ENCODE measurements at regions not wholly inside any gene's neighbourhood (a gene's known extent, or its start where the extent isn't known, plus 50 kb on each side); places are given as distances from the start of the nearest gene placed in this dataset.

- Mint-ChIP-seq H3K27me3 (ENCODE audit: insufficient read depth, unreplicated experiment) (no peaks in the 10 kb centered on the region), H3K4me1 (ENCODE audit: insufficient read depth, unreplicated experiment) (no peaks in the 10 kb centered on the region), H3K4me3 (ENCODE audit: unreplicated experiment) (no peak overlapping the region), H3K36me3 (ENCODE audit: insufficient read depth, unreplicated experiment) (peaks cover 6% of the 10 kb centered on the region), H3K27ac (ENCODE audit: low read depth, unreplicated experiment) (no peak overlapping the region), H3K9me3 (ENCODE audit: unreplicated experiment) (peaks cover 7% of the 10 kb centered on the region)
- intact Hi-C loops (cut with micrococcal nuclease): no loop called here
- DNase-seq (ENCODE audit: unreplicated experiment): no peak
- BruUV-seq (replicated peaks): no TSS peak
- ChIA-PET CTCF (interaction anchor here (0.7 kb wide), 2 partner anchors 26 to 1424 kb away, joined by 3 to 4 read pairs; no protein-coding TSS in a partner anchor), POLR2A (interaction anchor here (0.7 to 1.4 kb wide), 3 partner anchors 15 to 133 kb away, joined by 3 to 4 read pairs (median 3); no protein-coding TSS in a partner anchor)
- no peak for TF ChIP-seq CTCF (IDR thresholded peaks at IDR 0.05; ENCODE audit: unreplicated experiment)
Measured at GRCh38 chr10:4477664-4478063, 348.3 kb upstream of the AKR1E2 start.

- BruUV-seq (replicated peaks): no TSS peak
- Mint-ChIP-seq H3K9me3 (ENCODE audit: unreplicated experiment) (peaks cover 7% of the 10 kb centered on the region), H3K27ac (ENCODE audit: low read depth, unreplicated experiment) (no peak overlapping the region), H3K27me3 (ENCODE audit: insufficient read depth, unreplicated experiment) (no peaks in the 10 kb centered on the region), H3K36me3 (ENCODE audit: insufficient read depth, unreplicated experiment) (peaks cover 6% of the 10 kb centered on the region), H3K4me1 (ENCODE audit: insufficient read depth, unreplicated experiment) (no peaks in the 10 kb centered on the region), H3K4me3 (ENCODE audit: unreplicated experiment) (no peak overlapping the region)
- POLR2A ChIA-PET: no interaction called here
- CTCF ChIA-PET: no interaction called here
- DNase-seq (ENCODE audit: unreplicated experiment): no peak
- intact Hi-C loops (cut with micrococcal nuclease): no loop called here
- no peak for TF ChIP-seq CTCF (IDR thresholded peaks at IDR 0.05; ENCODE audit: unreplicated experiment)
Measured at GRCh38 chr10:4475827-4476490, 350.0 kb upstream of the AKR1E2 start.

GRCh38 chr10:4474829-4475228 lies 351.2 kb upstream of the AKR1E2 start:
- no peak overlapping the region for H3K27ac Mint-ChIP-seq (ENCODE audit: low read depth, unreplicated experiment)
- peak; percentile 2 for DNase-seq (ENCODE audit: unreplicated experiment)

GRCh38 chr10:4473977-4474376 lies 352.0 kb upstream of the AKR1E2 start:
- ChIA-PET CTCF (interaction anchor here (0.6 kb wide), 1 partner anchor 589 kb away, joined by 3 read pairs; no protein-coding TSS in a partner anchor), POLR2A (interaction anchor here (0.6 kb wide), 1 partner anchor 788 kb away, joined by 3 read pairs; no protein-coding TSS in a partner anchor)
- Mint-ChIP-seq H3K4me1 (ENCODE audit: insufficient read depth, unreplicated experiment) (no peaks in the 10 kb centered on the region), H3K36me3 (ENCODE audit: insufficient read depth, unreplicated experiment) (peaks cover 6% of the 10 kb centered on the region), H3K27me3 (ENCODE audit: insufficient read depth, unreplicated experiment) (no peaks in the 10 kb centered on the region), H3K9me3 (ENCODE audit: unreplicated experiment) (peaks cover under 1% of the 10 kb centered on the region), H3K27ac (ENCODE audit: low read depth, unreplicated experiment) (no peak overlapping the region), H3K4me3 (ENCODE audit: unreplicated experiment) (no peak overlapping the region)
- BruUV-seq (replicated peaks): no TSS peak
- no peak for TF ChIP-seq CTCF (IDR thresholded peaks at IDR 0.05; ENCODE audit: unreplicated experiment)
- intact Hi-C loops (cut with micrococcal nuclease): no loop called here
- no peak for DNase-seq (ENCODE audit: unreplicated experiment)

More at GRCh38 chr10:4474829-4475228, 351.2 kb upstream of the AKR1E2 start:
- Mint-ChIP-seq H3K36me3 (ENCODE audit: insufficient read depth, unreplicated experiment) (peaks cover 6% of the 10 kb centered on the region), H3K27me3 (ENCODE audit: insufficient read depth, unreplicated experiment) (no peaks in the 10 kb centered on the region), H3K4me1 (ENCODE audit: insufficient read depth, unreplicated experiment) (no peaks in the 10 kb centered on the region), H3K9me3 (ENCODE audit: unreplicated experiment) (peaks cover 7% of the 10 kb centered on the region), H3K4me3 (ENCODE audit: unreplicated experiment) (no peak overlapping the region)
- CTCF ChIA-PET: interaction anchor here (0.6 kb wide), 1 partner anchor 588 kb away, joined by 3 read pairs; no protein-coding TSS in a partner anchor
- TF ChIP-seq CTCF (IDR thresholded peaks at IDR 0.05; ENCODE audit: unreplicated experiment): no peak
- BruUV-seq (replicated peaks): no TSS peak
- intact Hi-C loops (cut with micrococcal nuclease): no loop called here
- POLR2A ChIA-PET: no interaction called here
